ENCODE measurements at regions not wholly inside any gene's neighbourhood (a gene's known extent, or its start where the extent isn't known, plus 50 kb on each side); places are given as distances from the start of the nearest gene placed in this dataset.

DNA sequence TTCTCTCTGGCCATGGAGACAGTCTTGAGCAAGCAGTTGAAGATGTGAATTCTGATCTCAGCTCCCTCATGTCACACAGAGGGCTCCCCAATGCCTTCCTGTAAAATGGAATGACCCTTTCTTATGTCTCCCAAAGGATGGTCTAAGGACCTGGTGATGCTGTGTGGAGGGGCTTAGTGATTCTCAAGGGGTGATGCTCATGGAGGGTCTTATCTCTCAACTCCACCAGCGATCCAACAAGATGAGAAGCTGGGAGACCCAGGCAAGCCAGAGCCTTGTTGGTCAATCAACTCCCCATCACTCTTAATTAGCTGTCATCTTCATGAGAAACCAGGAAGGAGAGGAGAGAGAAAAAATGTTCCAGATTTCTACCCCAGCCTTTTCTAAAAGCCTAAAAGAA lies 78.0 kb upstream of the SORCS3 start:
- CTCF ChIA-PET, result no interaction called here
- no peaks in the 10 kb centered on the region for H3K27me3 ChIP-seq (ENCODE audit: control insufficient read depth, insufficient read depth, low read length)
- TF ChIP-seq, protein P1, sequence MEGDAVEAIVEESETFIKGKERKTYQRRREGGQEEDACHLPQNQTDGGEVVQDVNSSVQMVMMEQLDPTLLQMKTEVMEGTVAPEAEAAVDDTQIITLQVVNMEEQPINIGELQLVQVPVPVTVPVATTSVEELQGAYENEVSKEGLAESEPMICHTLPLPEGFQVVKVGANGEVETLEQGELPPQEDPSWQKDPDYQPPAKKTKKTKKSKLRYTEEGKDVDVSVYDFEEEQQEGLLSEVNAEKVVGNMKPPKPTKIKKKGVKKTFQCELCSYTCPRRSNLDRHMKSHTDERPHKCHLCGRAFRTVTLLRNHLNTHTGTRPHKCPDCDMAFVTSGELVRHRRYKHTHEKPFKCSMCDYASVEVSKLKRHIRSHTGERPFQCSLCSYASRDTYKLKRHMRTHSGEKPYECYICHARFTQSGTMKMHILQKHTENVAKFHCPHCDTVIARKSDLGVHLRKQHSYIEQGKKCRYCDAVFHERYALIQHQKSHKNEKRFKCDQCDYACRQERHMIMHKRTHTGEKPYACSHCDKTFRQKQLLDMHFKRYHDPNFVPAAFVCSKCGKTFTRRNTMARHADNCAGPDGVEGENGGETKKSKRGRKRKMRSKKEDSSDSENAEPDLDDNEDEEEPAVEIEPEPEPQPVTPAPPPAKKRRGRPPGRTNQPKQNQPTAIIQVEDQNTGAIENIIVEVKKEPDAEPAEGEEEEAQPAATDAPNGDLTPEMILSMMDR (IDR thresholded peaks at IDR 0.05; ENCODE audit: insufficient read depth, low read depth, low read length), result no peak
- no peaks in the 10 kb centered on the region for H3K36me3 ChIP-seq (ENCODE audit: control insufficient read depth, insufficient read depth, low read length)
- no peak for DNase-seq (ENCODE audit: low read depth)
- POLR2A ChIA-PET, result no interaction called here
- H3K4me3 ChIP-seq (ENCODE audit: low read depth, low read length), result no peak overlapping the region

DNA sequence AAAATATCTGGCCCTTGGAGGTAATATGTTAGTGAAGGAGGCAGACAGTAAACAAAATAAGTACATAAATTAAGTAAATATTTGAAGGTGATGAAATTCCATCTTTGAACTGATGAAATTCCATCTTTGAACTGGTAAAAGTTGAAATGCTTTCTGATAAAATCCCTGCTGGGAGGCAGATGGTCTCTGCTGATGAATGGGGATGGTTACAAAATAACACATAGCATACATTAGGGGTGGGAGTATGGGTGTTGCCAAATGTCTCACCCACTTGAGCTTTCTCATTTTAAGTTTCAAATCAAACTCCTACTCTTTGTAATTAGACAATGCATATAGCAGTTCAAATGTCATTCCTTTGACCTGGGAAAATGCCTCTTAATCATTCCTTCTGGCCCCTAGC lies 77.5 kb upstream of the SORCS3 start:
- Histone ChIP-seq H3K4me3 (ENCODE audit: low read depth, low read length) (no peak overlapping the region), H3K36me3 (ENCODE audit: control insufficient read depth, insufficient read depth, low read length) (no peaks in the 10 kb centered on the region), H3K27me3 (ENCODE audit: control insufficient read depth, insufficient read depth, low read length) (no peaks in the 10 kb centered on the region)
- DNase-seq (ENCODE audit: low read depth), result no peak
- ChIA-PET POLR2A (no interaction called here), CTCF (no interaction called here)
- TF ChIP-seq, protein P1 (IDR thresholded peaks at IDR 0.05; ENCODE audit: insufficient read depth, low read depth, low read length), result no peak

DNA sequence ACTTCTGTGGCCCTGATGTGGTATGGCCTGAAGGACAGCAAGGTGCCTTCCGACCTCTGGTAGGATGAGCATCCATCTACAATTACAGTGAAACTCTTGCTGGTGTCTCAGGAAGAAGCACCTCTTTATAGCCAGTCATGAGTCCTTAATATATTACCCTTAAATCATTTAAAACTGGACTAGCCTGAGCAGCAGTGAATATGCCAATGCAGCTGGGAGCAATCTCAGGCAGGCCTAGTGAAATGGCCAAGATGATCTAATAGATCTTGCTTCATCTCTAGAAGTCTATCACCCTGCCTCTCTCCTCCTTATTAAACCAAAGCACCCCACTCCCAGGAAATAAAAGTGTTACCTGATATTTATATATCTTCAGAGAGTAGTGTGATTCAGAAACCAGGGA lies 66.7 kb upstream of the SORCS3 start:
- Histone ChIP-seq H3K27me3 (ENCODE audit: control insufficient read depth, insufficient read depth, low read length) (no peaks in the 10 kb centered on the region), H3K4me3 (ENCODE audit: low read depth, low read length) (no peak overlapping the region), H3K36me3 (ENCODE audit: control insufficient read depth, insufficient read depth, low read length) (no peaks in the 10 kb centered on the region)
- DNase-seq (ENCODE audit: low read depth), result no peak
- ChIA-PET POLR2A (no interaction called here), CTCF (no interaction called here)
- TF ChIP-seq, protein P1 (IDR thresholded peaks at IDR 0.05; ENCODE audit: insufficient read depth, low read depth, low read length), result no peak

DNA sequence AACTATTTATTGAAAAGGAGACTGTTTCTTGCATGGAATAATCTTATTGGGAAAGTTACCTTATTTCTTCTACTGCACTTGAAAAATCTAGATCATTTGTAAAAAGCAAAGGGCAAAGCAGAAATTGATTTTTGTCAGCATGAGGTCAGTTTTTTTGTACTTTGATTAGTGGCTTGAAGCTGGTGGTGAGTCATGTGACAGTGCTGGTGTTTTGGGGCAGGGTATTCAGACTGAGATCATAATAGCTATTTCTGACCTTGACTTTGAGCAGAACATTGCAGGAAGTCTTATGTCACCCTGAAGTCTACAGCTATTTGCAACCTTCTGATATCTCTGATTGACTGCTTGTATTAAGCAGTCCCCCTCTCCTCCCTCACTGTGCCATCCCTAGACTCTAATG lies 66.3 kb upstream of the SORCS3 start:
- DNase-seq (ENCODE audit: low read depth), result no peak
- H3K27me3 ChIP-seq (ENCODE audit: control insufficient read depth, insufficient read depth, low read length), result no peaks in the 10 kb centered on the region
- CTCF ChIA-PET, result no interaction called here
- TF ChIP-seq, protein P1 (IDR thresholded peaks at IDR 0.05; ENCODE audit: insufficient read depth, low read depth, low read length), result no peak
- POLR2A ChIA-PET, result no interaction called here
- no peak overlapping the region for H3K4me3 ChIP-seq (ENCODE audit: low read depth, low read length)
- no peaks in the 10 kb centered on the region for H3K36me3 ChIP-seq (ENCODE audit: control insufficient read depth, insufficient read depth, low read length)

DNA sequence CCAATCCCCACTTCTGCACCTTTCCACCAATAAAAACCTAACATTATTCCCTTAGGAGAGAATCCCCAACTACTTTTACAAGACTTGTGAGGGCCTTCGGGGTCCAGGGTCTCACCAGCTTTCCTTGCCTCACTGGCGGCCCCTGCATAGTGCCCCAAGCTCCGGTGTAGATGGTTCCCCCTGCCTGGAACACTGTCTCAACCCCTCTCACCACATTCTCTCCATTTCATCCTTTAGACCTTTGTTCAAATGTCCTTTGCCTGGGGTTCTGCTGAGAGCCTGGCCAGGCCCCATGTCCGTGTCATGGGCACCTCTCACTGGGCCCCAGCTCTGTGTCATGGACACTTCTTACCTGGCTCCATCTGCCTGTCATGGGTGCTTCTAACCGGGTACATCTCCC lies 64.5 kb upstream of the SORCS3 start:
- Histone ChIP-seq H3K4me3 (ENCODE audit: low read depth, low read length) (no peak overlapping the region), H3K27me3 (ENCODE audit: control insufficient read depth, insufficient read depth, low read length) (no peaks in the 10 kb centered on the region), H3K36me3 (ENCODE audit: control insufficient read depth, insufficient read depth, low read length) (no peaks in the 10 kb centered on the region)
- TF ChIP-seq, protein P1 (IDR thresholded peaks at IDR 0.05; ENCODE audit: insufficient read depth, low read depth, low read length), result no peak
- ChIA-PET POLR2A (no interaction called here), CTCF (no interaction called here)
- DNase-seq (ENCODE audit: low read depth), result no peak

Measured in BJ (cell line).